GM19395 (cell line): ENCODE measurements at regions not wholly inside any gene's neighbourhood (a gene's known extent, or its start where the extent isn't known, plus 50 kb on each side); places are given as distances from the start of the nearest gene placed in this dataset.
"Not testable (repeated sequence)": the region's sequence is repeated elsewhere in the genome, so short reads cannot be mapped to it uniquely, and the experiment has no call there.

ENCODE experiments used
- ATAC-seq: cut with Tn5 transposase; IDR thresholded peaks from one replicate; pipeline ENCODE4 v1.9.1; 2021; ENCODE audit warnings: mild to moderate bottlenecking, moderate library complexity; ENCODE audit not compliant: unreplicated experiment

- ATAC-seq = peak; percentile 50
These were observed 164.8 kb downstream of the PPIAL4G start for GRCh38 chr1:148318123-148318903.

GRCh38 chr1:148317288-148317985 lies 165.4 kb upstream of the NBPF11 start:
- no peak for ATAC-seq

GRCh38 chr1:148315071-148315811 lies 163.2 kb upstream of the NBPF11 start:
- ATAC-seq = peak; percentile 92

DNA sequence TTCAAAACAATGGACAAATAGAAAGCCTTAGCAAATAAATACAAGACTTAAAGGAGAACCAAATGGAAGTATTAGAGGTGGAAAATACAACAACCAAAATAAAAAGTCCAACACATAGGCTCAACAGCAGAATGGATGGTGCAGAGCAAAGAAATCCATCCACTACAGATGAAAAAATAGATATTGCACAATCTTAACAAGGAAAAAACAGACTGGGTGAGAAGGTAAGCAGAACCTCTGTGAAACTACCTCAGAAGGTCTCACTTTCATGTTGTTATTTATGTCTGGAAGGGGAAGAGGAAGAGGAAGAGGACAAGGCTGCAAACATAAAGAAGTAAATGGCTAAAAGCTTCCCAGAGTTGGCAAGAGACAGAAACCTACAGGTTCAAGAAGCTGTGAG lies 158.7 kb upstream of the NBPF11 start:
- no peak for ATAC-seq

GRCh38 chr1:148309940-148310500 lies 157.9 kb upstream of the NBPF11 start:
- no peak for ATAC-seq

DNA sequence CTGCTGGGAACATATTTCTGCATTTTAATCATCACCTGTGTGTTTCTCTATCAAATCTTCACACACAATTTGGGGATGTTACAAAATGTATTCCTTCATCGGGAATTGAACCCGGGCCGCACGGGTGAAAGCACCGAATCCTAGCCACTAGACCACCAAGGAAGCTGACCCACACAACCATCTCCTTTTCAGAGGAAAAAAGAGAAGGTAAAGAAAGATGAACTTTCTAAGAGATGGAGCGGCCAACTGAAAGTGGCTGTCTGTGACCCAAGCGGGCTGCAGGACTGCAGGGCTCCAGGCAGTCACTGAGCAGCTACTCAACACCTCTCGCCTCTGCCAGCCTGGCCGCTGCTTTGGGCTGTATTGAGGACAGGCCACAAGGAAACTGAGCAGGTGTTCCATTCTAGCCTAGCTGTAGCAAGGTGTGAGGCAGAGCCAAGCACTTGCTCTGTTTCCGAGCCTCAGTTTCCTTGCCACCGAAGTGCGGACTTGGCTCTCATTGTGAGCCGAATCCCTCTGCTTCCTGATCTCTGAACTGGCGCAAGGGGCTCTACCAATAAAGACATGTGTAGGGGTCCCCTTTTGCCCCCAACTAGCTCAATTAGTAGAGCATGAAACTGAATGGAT lies 156.9 kb upstream of the NBPF11 start:
- no peak for ATAC-seq

GRCh38 chr1:148307583-148308185 lies 155.6 kb upstream of the NBPF11 start:
- ATAC-seq = no peak

GRCh38 chr1:148304935-148305334 lies 152.9 kb upstream of the NBPF11 start:
- ATAC-seq = not testable (repeated sequence)

GRCh38 chr1:148302586-148303364 lies 150.7 kb upstream of the NBPF11 start:
- peak; percentile 80 for ATAC-seq

DNA sequence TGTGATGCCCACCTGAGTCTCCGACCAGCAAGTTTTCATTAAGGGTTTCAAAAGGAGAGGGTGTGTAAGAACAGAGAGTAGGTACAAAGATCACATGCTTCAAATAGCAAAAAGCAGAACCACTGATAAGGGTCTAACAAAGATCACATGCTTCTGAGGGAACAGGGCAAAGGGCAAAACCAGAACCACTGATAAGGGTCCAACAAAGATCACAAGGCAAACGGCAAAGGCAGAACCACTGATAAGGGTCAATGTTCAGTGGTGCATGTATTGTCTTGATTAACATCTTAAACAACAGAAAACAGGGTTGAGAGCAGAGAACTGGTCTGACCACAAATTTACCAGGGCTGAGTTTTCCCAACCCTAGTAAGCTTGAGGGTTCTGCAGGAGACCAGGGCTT lies 145.8 kb upstream of the NBPF11 start:
- ATAC-seq = not testable (repeated sequence)

DNA sequence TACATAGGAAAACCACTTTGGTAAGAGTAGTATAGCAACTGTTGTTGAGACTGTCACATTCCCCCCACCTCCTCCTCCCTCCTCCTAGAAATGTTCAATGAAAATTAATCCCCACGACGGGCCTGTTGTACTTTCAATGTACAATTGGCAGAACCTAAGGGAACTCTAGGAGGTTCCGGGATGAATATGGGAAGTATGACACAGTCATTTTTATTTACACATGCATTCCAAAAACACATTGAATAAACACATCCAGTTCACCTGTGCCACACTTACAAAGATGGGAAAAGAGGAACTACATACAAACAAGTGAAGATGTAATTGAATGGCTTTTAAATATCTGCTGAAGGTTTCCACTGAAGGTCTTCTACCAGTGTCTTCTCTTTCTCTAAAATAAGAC lies 144.4 kb upstream of the NBPF11 start:
- ATAC-seq = no peak

DNA sequence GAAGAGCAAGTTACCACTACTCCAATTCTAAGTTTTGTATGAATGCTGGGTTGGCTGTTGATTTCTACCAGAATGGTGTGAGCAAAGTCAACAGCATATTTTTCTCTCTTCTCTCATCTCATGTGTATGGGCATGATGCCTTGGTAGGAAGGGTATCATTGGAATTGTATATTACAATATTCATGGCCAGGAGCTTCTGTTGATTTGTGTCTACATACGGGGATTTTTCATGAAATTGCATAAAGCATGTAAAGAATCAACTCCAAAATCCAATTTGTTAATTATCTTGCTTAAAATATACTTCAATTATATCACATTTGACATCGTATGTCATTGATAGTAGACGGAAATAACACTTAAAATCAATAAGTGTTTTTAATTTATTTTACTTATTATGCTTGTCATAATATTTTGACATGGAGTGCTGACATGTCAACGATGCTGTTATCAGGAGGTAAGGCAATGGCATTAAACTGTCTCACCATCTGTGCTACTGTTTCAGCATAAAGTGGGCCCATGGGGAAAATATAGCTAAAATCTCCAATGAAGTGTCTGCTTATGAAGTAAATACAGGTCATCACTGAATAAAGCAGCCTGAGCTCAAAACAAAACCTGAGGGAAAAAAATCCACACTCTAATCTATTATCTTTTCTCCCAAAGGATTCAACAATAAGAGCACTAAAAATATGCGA lies 142.2 kb upstream of the NBPF11 start:
- ATAC-seq = no peak

DNA sequence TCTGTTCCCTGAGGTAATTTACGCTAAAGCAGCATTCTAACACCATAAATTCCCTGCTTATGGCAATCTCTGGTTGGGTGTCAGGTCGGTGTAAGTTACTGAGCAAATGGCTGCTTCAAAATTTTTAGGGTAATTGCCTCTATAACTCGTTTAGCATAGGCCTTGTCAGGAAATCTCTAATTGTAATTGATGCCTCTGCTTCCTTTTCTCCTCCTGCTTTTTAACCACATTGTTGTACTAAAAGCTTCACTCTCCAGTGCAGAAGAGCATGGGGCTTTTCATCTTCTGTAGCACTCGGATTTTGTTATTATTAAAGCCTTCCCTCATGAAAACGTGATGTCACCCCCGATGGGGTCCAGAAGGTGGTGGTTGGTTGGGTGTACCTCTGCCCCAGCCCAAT lies 141.6 kb upstream of the NBPF11 start:
- no peak for ATAC-seq

DNA sequence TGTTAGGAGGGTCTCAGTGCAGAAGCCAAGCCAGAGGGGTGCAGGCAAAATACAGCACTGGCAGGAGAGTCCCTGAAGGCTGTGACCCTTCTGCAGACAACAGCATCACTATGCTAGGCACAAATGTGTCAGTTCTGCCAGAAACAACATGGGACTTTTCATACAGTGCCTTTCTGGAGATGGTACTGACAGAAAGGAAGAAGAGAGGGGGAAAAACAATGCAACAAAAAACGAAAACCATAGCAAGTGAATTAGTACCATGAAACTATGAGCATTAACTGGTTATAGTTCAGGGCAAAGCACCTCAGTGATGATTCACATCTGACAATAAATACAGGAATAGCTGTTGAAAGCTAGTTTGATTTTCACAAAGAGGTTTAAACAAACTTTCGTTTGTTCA lies 140.8 kb upstream of the NBPF11 start:
- ATAC-seq = no peak

- no peak for ATAC-seq
These were observed 138.8 kb upstream of the NBPF11 start for GRCh38 chr1:148290881-148291280.

DNA sequence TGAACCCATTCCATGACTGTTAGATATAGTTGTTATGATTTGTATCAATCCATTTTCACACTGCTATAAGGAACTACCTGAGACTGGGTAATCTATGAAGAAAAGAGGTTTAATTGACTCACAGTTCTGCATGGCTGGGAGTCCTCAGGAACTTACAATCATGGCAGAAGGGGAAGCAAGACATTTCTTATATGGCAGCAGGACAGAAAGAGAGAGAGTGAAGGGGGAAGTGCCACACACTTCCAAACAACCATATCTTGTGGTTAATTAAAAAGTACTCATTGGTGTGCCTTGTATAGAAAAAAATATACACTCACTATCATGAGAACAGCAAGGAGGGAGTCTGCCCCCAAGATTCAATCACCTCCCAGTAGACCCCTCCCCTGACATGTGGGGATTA lies 137.6 kb upstream of the NBPF11 start:
- ATAC-seq = no peak

DNA sequence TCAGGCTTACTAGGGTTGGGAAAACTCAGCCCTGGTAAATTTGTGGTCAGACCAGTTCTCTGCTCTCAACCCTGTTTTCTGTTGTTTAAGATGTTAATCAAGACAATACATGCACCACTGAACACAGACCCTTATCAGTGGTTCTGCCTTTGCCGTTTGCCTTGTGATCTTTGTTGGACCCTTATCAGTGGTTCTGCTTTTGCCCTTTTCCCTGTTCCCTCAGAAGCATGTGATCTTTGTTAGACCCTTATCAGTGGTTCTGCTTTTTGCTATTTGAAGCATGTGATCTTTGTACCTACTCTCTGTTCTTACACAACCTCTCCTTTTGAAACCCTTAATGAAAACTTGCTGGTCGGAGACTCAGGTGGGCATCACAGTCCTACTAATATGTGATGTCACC lies 133.9 kb upstream of the NBPF11 start:
- ATAC-seq = not testable (repeated sequence)

DNA sequence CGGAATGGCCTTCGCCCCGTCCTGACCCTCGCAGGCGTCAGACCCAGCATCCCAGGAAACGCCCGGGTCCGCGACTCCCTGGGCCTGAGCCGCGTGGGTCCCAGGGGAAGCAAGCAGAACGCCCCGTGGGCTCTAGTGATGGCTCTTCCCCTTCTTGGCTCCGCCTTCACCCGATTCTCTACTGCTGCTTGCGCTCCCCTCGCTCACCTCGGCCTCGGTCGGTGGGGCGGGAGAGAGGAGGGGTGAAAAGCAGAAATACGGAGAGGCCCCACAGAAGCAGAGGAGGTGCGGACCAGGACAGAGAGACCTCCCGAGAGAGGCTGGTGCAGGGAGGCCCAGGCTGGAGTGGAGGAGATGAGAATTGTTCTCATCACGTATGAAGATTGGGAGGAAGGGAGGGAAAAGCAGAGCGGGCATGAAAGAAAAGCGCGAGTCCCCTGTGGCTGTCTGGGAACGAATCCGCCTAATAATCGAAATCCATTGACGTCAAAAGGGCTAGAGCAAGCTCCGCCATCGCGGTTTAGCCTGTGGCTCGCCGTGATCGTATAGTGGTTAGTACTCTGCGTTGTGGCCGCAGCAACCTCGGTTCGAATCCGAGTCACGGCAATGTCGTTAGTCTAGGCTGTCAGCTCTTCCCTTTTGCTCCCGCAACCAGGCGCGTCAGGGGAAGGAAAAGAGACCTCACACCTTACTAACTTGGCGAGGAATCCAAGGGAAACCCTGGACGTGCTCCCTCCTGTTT lies 128.9 kb upstream of the NBPF11 start:
- peak; percentile 80 for ATAC-seq
